DND-41 (cell line): ENCODE measurements at regions not wholly inside any gene's neighbourhood (a gene's known extent, or its start where the extent isn't known, plus 50 kb on each side); places are given as distances from the start of the nearest gene placed in this dataset.

Source experiments
- ATAC-seq: fragments of 200-7000 bp; cut with Tn5 transposase; 3 replicates; pipeline ENCODE4 v1.9.1; 2021; ENCODE audit warnings: low read depth; ENCODE audit not compliant: insufficient read depth
- DNase-seq: peaks from one replicate; pipeline ENCODE4 v3.0.0-alpha.2; 2020
- H2AFZ ChIP-seq: 2 replicates; pipeline ENCODE4 v1.6.0; 2012; ENCODE audit warnings: low read depth, low read length
- H3K27ac ChIP-seq: 2 replicates; pipeline ENCODE4 v1.5.1; 2012; ENCODE audit warnings: low read length, inconsistent platforms
- H3K27me3 ChIP-seq: fragments of 200-600 bp; sonication (generic); 2 replicates; pipeline ENCODE4 v1.6.0; 2012; ENCODE audit warnings: low read length, mild to moderate bottlenecking, inconsistent platforms; ENCODE audit not compliant: insufficient read depth, poor library complexity
- H3K36me3 ChIP-seq: 2 replicates; pipeline ENCODE4 v1.5.1; 2012; ENCODE audit warnings: low read length, inconsistent platforms; ENCODE audit not compliant: insufficient read depth
- H3K4me1 ChIP-seq: 2 replicates; pipeline ENCODE4 v1.5.1; 2012; ENCODE audit warnings: mild to moderate bottlenecking, low read length; ENCODE audit not compliant: insufficient read depth
- H3K4me2 ChIP-seq: 2 replicates; pipeline ENCODE4 v1.6.0; 2012; ENCODE audit warnings: mild to moderate bottlenecking, moderate library complexity, low read length, inconsistent platforms; ENCODE audit not compliant: insufficient read depth
- H3K4me3 ChIP-seq, 2 experiments: fragments of 200-600 bp in 1 of 2; shearing (Covaris generic) in 1 of 2; 2 replicates each; pipeline ENCODE4 v1.5.1; 2012 to 2016; ENCODE audit warnings: inconsistent platforms in 2 of 2, low read length in 2 of 2, mild to moderate bottlenecking in 2 of 2, low read depth in 1 of 2, moderate library complexity in 1 of 2
- H3K79me2 ChIP-seq: 2 replicates; pipeline ENCODE4 v1.6.0; 2012; ENCODE audit warnings: low read length, inconsistent platforms; ENCODE audit not compliant: insufficient read depth
- H3K9ac ChIP-seq: 2 replicates; pipeline ENCODE4 v1.6.0; 2012; ENCODE audit warnings: low read depth, mild to moderate bottlenecking, inconsistent platforms, low read length, moderate library complexity
- H3K9me3 ChIP-seq: 2 replicates; pipeline ENCODE4 v1.5.1; 2012; ENCODE audit warnings: low read length, moderate library complexity, mild to moderate bottlenecking, inconsistent platforms; ENCODE audit not compliant: insufficient read depth, severe bottlenecking
- H4K20me1 ChIP-seq: 2 replicates; pipeline ENCODE4 v1.6.0; 2012; ENCODE audit warnings: low read length; ENCODE audit not compliant: insufficient read depth
- EZH2 ChIP-seq: IDR thresholded peaks from 3 replicates; pipeline ENCODE4 v1.6.1; 2012; ENCODE audit warnings: borderline replicate concordance, low read depth, mild to moderate bottlenecking, moderate library complexity, low read length, inconsistent platforms; ENCODE audit not compliant: severe bottlenecking
- TF ChIP-seq, protein P1 (sequence below): IDR thresholded peaks from 2 replicates; pipeline ENCODE4 v1.5.1; 2012; ENCODE audit warnings: borderline replicate concordance, low read length, moderate library complexity, mild to moderate bottlenecking; ENCODE audit not compliant: poor library complexity, severe bottlenecking; ENCODE audit errors: extremely low read depth

DNA sequence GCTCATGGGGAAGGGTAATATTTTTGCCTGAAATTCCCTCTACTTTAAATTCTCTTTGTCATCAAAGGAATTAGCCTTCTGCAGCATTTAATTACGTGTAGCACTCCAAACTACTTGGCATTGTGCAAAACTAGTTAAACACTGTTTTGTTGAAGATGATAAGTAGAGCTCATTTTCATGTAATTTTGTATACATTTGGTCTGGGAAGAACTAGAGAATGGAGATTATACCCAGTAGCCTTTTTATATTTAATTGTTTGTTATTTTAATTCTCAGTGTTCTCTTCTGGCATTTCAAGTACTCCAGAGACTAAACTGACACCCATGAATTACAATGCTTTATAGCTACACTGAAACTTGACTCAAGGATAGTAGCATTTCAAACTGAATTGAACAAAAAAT is 211.5 kb upstream of the SMIM31 start:
- H3K79me2 ChIP-seq: no peaks in the 10 kb centered on the region
- H2AFZ ChIP-seq: no peak overlapping the region
- DNase-seq (no peak), ATAC-seq (no peak)
- peaks cover 8% of the 10 kb centered on the region for H3K9me3 ChIP-seq
- H3K27ac ChIP-seq: no peak overlapping the region
- no peak overlapping the region for H3K4me2 ChIP-seq
- no peaks in the 10 kb centered on the region for H3K36me3 ChIP-seq
- no peaks in the 10 kb centered on the region for H3K27me3 ChIP-seq
- no peaks in the 10 kb centered on the region for H3K4me1 ChIP-seq
- no peaks in the 10 kb centered on the region for H4K20me1 ChIP-seq
- no peak overlapping the region for H3K4me3 ChIP-seq
- TF ChIP-seq EZH2: no peak
- TF ChIP-seq, protein P1, sequence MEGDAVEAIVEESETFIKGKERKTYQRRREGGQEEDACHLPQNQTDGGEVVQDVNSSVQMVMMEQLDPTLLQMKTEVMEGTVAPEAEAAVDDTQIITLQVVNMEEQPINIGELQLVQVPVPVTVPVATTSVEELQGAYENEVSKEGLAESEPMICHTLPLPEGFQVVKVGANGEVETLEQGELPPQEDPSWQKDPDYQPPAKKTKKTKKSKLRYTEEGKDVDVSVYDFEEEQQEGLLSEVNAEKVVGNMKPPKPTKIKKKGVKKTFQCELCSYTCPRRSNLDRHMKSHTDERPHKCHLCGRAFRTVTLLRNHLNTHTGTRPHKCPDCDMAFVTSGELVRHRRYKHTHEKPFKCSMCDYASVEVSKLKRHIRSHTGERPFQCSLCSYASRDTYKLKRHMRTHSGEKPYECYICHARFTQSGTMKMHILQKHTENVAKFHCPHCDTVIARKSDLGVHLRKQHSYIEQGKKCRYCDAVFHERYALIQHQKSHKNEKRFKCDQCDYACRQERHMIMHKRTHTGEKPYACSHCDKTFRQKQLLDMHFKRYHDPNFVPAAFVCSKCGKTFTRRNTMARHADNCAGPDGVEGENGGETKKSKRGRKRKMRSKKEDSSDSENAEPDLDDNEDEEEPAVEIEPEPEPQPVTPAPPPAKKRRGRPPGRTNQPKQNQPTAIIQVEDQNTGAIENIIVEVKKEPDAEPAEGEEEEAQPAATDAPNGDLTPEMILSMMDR: no peak
- H3K9ac ChIP-seq: no peak overlapping the region

DNA sequence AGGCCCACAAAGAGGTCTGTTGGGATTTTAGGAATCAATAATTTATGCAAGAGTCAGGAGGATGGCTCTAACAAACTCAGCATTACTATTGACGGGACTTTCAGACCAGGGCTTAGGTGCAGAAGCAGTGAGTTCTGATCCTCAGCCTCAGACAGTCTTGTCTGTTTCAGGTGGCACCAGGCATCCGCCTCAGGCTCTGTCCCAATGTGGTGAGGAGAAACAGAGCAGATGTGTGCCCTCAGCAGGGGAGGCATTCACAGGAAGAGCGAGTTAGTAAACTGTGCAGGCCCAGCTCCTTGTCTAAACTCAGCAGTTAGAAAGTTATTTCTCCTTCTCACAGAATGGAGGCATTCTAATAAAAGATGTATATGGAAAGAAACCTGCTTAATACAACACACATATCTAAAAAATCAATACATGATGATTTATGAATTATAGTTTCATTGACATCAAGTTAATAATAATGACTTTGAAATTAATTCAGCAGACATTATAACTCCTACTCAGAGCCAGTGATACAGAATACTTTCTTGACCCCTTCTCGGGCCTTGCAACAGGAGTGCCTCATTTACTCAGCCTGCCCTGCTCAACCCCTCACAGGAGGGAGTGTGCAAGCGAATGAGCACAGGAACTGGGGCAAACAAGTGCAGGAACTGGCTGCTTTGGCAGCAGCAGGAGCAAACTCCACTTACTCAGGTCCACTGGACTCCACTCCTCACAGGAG is 202.8 kb upstream of the SMIM31 start:
- Histone ChIP-seq H4K20me1 (no peaks in the 10 kb centered on the region), H3K9ac (no peak overlapping the region), H3K4me3 (no peak overlapping the region), H3K27me3 (no peaks in the 10 kb centered on the region), H3K4me2 (no peak overlapping the region), H3K9me3 (no peaks in the 10 kb centered on the region), H3K27ac (no peak overlapping the region), H2AFZ (no peak overlapping the region), H3K4me1 (no peaks in the 10 kb centered on the region), H3K36me3 (no peaks in the 10 kb centered on the region), H3K79me2 (no peaks in the 10 kb centered on the region)
- ATAC-seq: no peak
- TF ChIP-seq EZH2: no peak
- TF ChIP-seq, protein P1: no peak
- no peak for DNase-seq

- Histone ChIP-seq H3K4me2 (no peak overlapping the region), H3K79me2 (no peaks in the 10 kb centered on the region), H3K4me3 (no peak overlapping the region), H3K9me3 (no peaks in the 10 kb centered on the region), H3K9ac (no peak overlapping the region), H2AFZ (no peak overlapping the region), H3K4me1 (no peaks in the 10 kb centered on the region), H3K27me3 (no peaks in the 10 kb centered on the region), H4K20me1 (no peaks in the 10 kb centered on the region), H3K36me3 (no peaks in the 10 kb centered on the region), H3K27ac (no peak overlapping the region)
- DNase-seq (no peak), ATAC-seq (no peak)
- TF ChIP-seq, protein P1: no peak
- TF ChIP-seq EZH2: no peak
These were observed 202.3 kb upstream of the SMIM31 start for GRCh38 chr4:164551713-164552040.
